ENCODE measurements at regions not wholly inside any gene's neighbourhood (a gene's known extent, or its start where the extent isn't known, plus 50 kb on each side); places are given as distances from the start of the nearest gene placed in this dataset.

- no peaks in the 10 kb centered on the region for H3K27me3 ChIP-seq (ENCODE audit: low read length)
- ChIA-PET CTCF (no interaction called here), POLR2A (ENCODE audit: unreplicated experiment) (no interaction called here)
- no peak overlapping the region for H2AFZ ChIP-seq (ENCODE audit: low read length)
- TF ChIP-seq EZH2 (IDR thresholded peaks at IDR 0.05; ENCODE audit: low read length, unreplicated experiment) (no peak), EZH2phosphoT487 (IDR thresholded peaks at IDR 0.05; ENCODE audit: borderline replicate concordance, low read length) (no peak), CTCF (conservative IDR thresholded peaks at IDR 0.05; ENCODE audit: low read depth, low read length) (no peak)
- BruUV-seq (replicated peaks) = no TSS peak
- ATAC-seq (no peak), DNase-seq (no peak)
- no peaks in the 10 kb centered on the region for H3K9me2 ChIP-seq (replicated peaks; ENCODE audit: low read length)
- no peak overlapping the region for H3K4me2 ChIP-seq (ENCODE audit: low read length)
- no peak overlapping the region for H3K4me3 ChIP-seq (ENCODE audit: low read length)
- H3F3A ChIP-seq (ENCODE audit: low read length, unreplicated experiment) = no peaks in the 10 kb centered on the region
- H3K9ac ChIP-seq (ENCODE audit: low read length) = no peak overlapping the region
- H3K36me3 ChIP-seq (ENCODE audit: low read depth, low read length) = no peaks in the 10 kb centered on the region
- H3K27ac ChIP-seq (ENCODE audit: low read length) = no peak overlapping the region
- H3K79me2 ChIP-seq (ENCODE audit: low read length) = no peaks in the 10 kb centered on the region
- H3K9me3 ChIP-seq (ENCODE audit: low read length) = no peaks in the 10 kb centered on the region
- H4K20me1 ChIP-seq (ENCODE audit: low read length) = no peaks in the 10 kb centered on the region
- intact Hi-C loops (cut with micrococcal nuclease) = no loop called here
- peaks cover 9% of the 10 kb centered on the region for H3K4me1 ChIP-seq (ENCODE audit: insufficient read depth, low read length)
Measured at GRCh38 chr13:83332751-83333150, 549.5 kb downstream of the SLITRK1 start.

GRCh38 chr13:83327091-83327490, 555.2 kb downstream of the SLITRK1 start:
- no peaks in the 10 kb centered on the region for H3K9me3 ChIP-seq (ENCODE audit: low read length)
- H3K27ac ChIP-seq (ENCODE audit: low read length) = peak overlapping the region; percentile 67
- peaks cover 24% of the 10 kb centered on the region for H3K4me1 ChIP-seq (ENCODE audit: insufficient read depth, low read length)
- no TSS peak for BruUV-seq (replicated peaks)
- no peaks in the 10 kb centered on the region for H3K36me3 ChIP-seq (ENCODE audit: low read depth, low read length)
- no peak for TF ChIP-seq EZH2 (IDR thresholded peaks at IDR 0.05; ENCODE audit: low read length, unreplicated experiment)
- no peak for TF ChIP-seq CTCF (conservative IDR thresholded peaks at IDR 0.05; ENCODE audit: low read depth, low read length)
- no peak for TF ChIP-seq EZH2phosphoT487 (IDR thresholded peaks at IDR 0.05; ENCODE audit: borderline replicate concordance, low read length)
- peak; percentile 74 for DNase-seq
- ATAC-seq = peak; percentile 72
- no peaks in the 10 kb centered on the region for H3K27me3 ChIP-seq (ENCODE audit: low read length)
- POLR2A ChIA-PET (ENCODE audit: unreplicated experiment) = no interaction called here
- H3K9me2 ChIP-seq (replicated peaks; ENCODE audit: low read length) = no peaks in the 10 kb centered on the region
- H3K4me3 ChIP-seq (ENCODE audit: low read length) = no peak overlapping the region
- H3K4me2 ChIP-seq (ENCODE audit: low read length) = no peak overlapping the region
- H3K9ac ChIP-seq (ENCODE audit: low read length) = no peak overlapping the region
- CTCF ChIA-PET = no interaction called here
- no peaks in the 10 kb centered on the region for H3F3A ChIP-seq (ENCODE audit: low read length, unreplicated experiment)
- H3K79me2 ChIP-seq (ENCODE audit: low read length) = no peaks in the 10 kb centered on the region
- H4K20me1 ChIP-seq (ENCODE audit: low read length) = no peaks in the 10 kb centered on the region
- intact Hi-C loops (cut with micrococcal nuclease) = loop anchor here (10.0 kb wide), 1 partner anchor 1318 kb away; no protein-coding TSS in a partner anchor
- H2AFZ ChIP-seq (ENCODE audit: low read length) = no peak overlapping the region

GRCh38 chr13:83325125-83325853, 557.0 kb downstream of the SLITRK1 start:
- Histone ChIP-seq H3K9me3 (ENCODE audit: low read length) (no peaks in the 10 kb centered on the region), H3K4me2 (ENCODE audit: low read length) (no peak overlapping the region), H2AFZ (ENCODE audit: low read length) (no peak overlapping the region), H3K27me3 (ENCODE audit: low read length) (no peaks in the 10 kb centered on the region), H3K4me3 (ENCODE audit: low read length) (no peak overlapping the region), H3K4me1 (ENCODE audit: insufficient read depth, low read length) (peaks cover 24% of the 10 kb centered on the region), H3K9ac (ENCODE audit: low read length) (no peak overlapping the region), H3F3A (ENCODE audit: low read length, unreplicated experiment) (no peaks in the 10 kb centered on the region), H3K27ac (ENCODE audit: low read length) (peak overlapping the region; percentile 49), H3K36me3 (ENCODE audit: low read depth, low read length) (no peaks in the 10 kb centered on the region), H3K9me2 (replicated peaks; ENCODE audit: low read length) (no peaks in the 10 kb centered on the region), H4K20me1 (ENCODE audit: low read length) (no peaks in the 10 kb centered on the region), H3K79me2 (ENCODE audit: low read length) (no peaks in the 10 kb centered on the region)
- TF ChIP-seq EZH2 (IDR thresholded peaks at IDR 0.05; ENCODE audit: low read length, unreplicated experiment) = no peak
- ATAC-seq = peak; percentile 89
- BruUV-seq (replicated peaks) = no TSS peak
- peak; percentile 69 for DNase-seq
- ChIA-PET CTCF (no interaction called here), POLR2A (ENCODE audit: unreplicated experiment) (no interaction called here)
- intact Hi-C loops (cut with micrococcal nuclease) = loop anchor here (2.0 to 10.0 kb wide), 2 partner anchors 104 to 1320 kb away; no protein-coding TSS in a partner anchor
